ENCODE measurements at regions not wholly inside any gene's neighbourhood (a gene's known extent, or its start where the extent isn't known, plus 50 kb on each side); places are given as distances from the start of the nearest gene placed in this dataset.

- Histone ChIP-seq H3K4me1 (ENCODE audit: control insufficient read depth in 2 of 2, insufficient read depth in 2 of 2, low read length in 2 of 2) (no peaks in the 10 kb centered on the region), H3K27me3 (ENCODE audit: control insufficient read depth in 2 of 2, insufficient read depth in 2 of 2, low read length in 2 of 2) (no peaks in the 10 kb centered on the region), H3K27ac (ENCODE audit: low read depth, low read length) (no peak overlapping the region), H3K4me3 (ENCODE audit: low read length) (no peak overlapping the region), H3K9me3 (ENCODE audit: control insufficient read depth in 2 of 3, low read length in 3 of 3) (no peaks in the 10 kb centered on the region), H3K36me3 (ENCODE audit: control insufficient read depth in 2 of 3, insufficient read depth in 3 of 3, low read length in 3 of 3) (no peaks in the 10 kb centered on the region)
- intact Hi-C loops (cut with micrococcal nuclease): no loop called here
- CTCF ChIA-PET: no interaction called here
- Mint-ChIP-seq H3K9me3 (no peaks in the 10 kb centered on the region), H3K4me3 (no peak overlapping the region), H3K4me1 (no peaks in the 10 kb centered on the region), H3K27me3 (peaks cover 0 to 8% (median 0%) of the 10 kb centered on the region in 5 donors), H3K36me3 (no peaks in the 10 kb centered on the region), H3K27ac (no peak overlapping the region)
- DNase-seq (no peak), ATAC-seq (no peak)
- POLR2A ChIA-PET: no interaction called here
Measured at GRCh38 chr2:120857422-120857821, 121.8 kb downstream of the GLI2 start.

DNA sequence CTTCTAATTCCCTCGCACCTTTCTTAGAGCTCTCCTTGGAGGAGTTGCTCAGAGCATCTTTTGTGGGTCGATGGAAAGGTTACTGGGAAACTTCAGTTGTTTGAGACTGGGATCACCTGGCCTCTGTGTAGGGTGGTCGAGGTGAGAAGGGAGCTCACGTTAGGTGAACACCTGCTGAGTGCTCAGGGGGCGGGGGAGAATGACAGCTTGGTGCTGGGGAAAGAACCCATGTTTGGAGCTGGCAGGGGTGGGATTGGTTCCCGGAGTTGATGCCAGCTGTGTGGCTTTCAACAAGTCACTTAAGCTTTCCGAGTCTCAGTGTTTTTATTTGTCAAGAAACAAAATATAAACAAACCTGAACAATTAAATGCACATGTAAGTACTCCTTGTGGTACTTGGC lies 122.3 kb downstream of the GLI2 start:
- ChIA-PET CTCF (no interaction called here), POLR2A (no interaction called here)
- intact Hi-C loops (cut with micrococcal nuclease): no loop called here

GRCh38 chr2:120858361-120859106 lies 122.9 kb downstream of the GLI2 start:
- ATAC-seq (no peak), DNase-seq (no peak)
- ChIA-PET POLR2A (no interaction called here), CTCF (no interaction called here)
- intact Hi-C loops (cut with micrococcal nuclease): no loop called here
- Mint-ChIP-seq H3K27ac (no peak overlapping the region), H3K27me3 (peaks cover 0 to 10% (median 1%) of the 10 kb centered on the region in 5 donors), H3K36me3 (no peaks in the 10 kb centered on the region), H3K4me3 (no peak overlapping the region), H3K9me3 (no peaks in the 10 kb centered on the region), H3K4me1 (no peaks in the 10 kb centered on the region)
- H3K4me1 ChIP-seq (ENCODE audit: control insufficient read depth in 2 of 2, insufficient read depth in 2 of 2, low read length in 2 of 2): no peaks in the 10 kb centered on the region
- H3K9me3 ChIP-seq (ENCODE audit: control insufficient read depth in 2 of 3, low read length in 3 of 3): no peaks in the 10 kb centered on the region
- no peak overlapping the region for H3K4me3 ChIP-seq (ENCODE audit: low read length)
- no peak overlapping the region for H3K27ac ChIP-seq (ENCODE audit: low read depth, low read length)
- H3K36me3 ChIP-seq (ENCODE audit: control insufficient read depth in 2 of 3, insufficient read depth in 3 of 3, low read length in 3 of 3): no peaks in the 10 kb centered on the region
- no peaks in the 10 kb centered on the region for H3K27me3 ChIP-seq (ENCODE audit: control insufficient read depth in 2 of 2, insufficient read depth in 2 of 2, low read length in 2 of 2)

More for the DNA sequence above, 122.3 kb downstream of the GLI2 start:
- H3K4me3 ChIP-seq (ENCODE audit: low read length): no peak overlapping the region
- H3K9me3 ChIP-seq (ENCODE audit: control insufficient read depth in 2 of 3, low read length in 3 of 3): no peaks in the 10 kb centered on the region
- H3K4me1 ChIP-seq (ENCODE audit: control insufficient read depth in 2 of 2, insufficient read depth in 2 of 2, low read length in 2 of 2): no peaks in the 10 kb centered on the region
- Mint-ChIP-seq H3K27me3 (peaks cover 0 to 8% (median 0%) of the 10 kb centered on the region in 5 donors), H3K4me1 (no peaks in the 10 kb centered on the region), H3K36me3 (no peaks in the 10 kb centered on the region), H3K9me3 (no peaks in the 10 kb centered on the region), H3K27ac (no peak overlapping the region), H3K4me3 (no peak overlapping the region)
- DNase-seq (no peak), ATAC-seq (no peak)
- no peaks in the 10 kb centered on the region for H3K36me3 ChIP-seq (ENCODE audit: control insufficient read depth in 2 of 3, insufficient read depth in 3 of 3, low read length in 3 of 3)
- no peaks in the 10 kb centered on the region for H3K27me3 ChIP-seq (ENCODE audit: control insufficient read depth in 2 of 2, insufficient read depth in 2 of 2, low read length in 2 of 2)
- no peak overlapping the region for H3K27ac ChIP-seq (ENCODE audit: low read depth, low read length)

- no peaks in the 10 kb centered on the region for H3K27me3 ChIP-seq (ENCODE audit: control insufficient read depth in 2 of 2, insufficient read depth in 2 of 2, low read length in 2 of 2)
- DNase-seq (no peak), ATAC-seq (no peak)
- H3K9me3 ChIP-seq (ENCODE audit: control insufficient read depth in 2 of 3, low read length in 3 of 3): no peaks in the 10 kb centered on the region
- no peak overlapping the region for H3K27ac ChIP-seq (ENCODE audit: low read depth, low read length)
- POLR2A ChIA-PET: no interaction called here
- H3K9me3 Mint-ChIP-seq: no peaks in the 10 kb centered on the region
- peaks cover 0 to 14% (median 3%) of the 10 kb centered on the region in 5 donors for H3K27me3 Mint-ChIP-seq
- CTCF ChIA-PET: no interaction called here
- H3K36me3 ChIP-seq (ENCODE audit: control insufficient read depth in 2 of 3, insufficient read depth in 3 of 3, low read length in 3 of 3): no peaks in the 10 kb centered on the region
- no peaks in the 10 kb centered on the region for H3K36me3 Mint-ChIP-seq
- H3K4me1 ChIP-seq (ENCODE audit: control insufficient read depth in 2 of 2, insufficient read depth in 2 of 2, low read length in 2 of 2): no peaks in the 10 kb centered on the region
- H3K4me3 Mint-ChIP-seq: no peak overlapping the region
- no peak overlapping the region for H3K27ac Mint-ChIP-seq
- H3K4me1 Mint-ChIP-seq: no peaks in the 10 kb centered on the region
- no peak overlapping the region for H3K4me3 ChIP-seq (ENCODE audit: low read length)
- intact Hi-C loops (cut with micrococcal nuclease): no loop called here
Measured at GRCh38 chr2:120859128-120859527, 123.5 kb downstream of the GLI2 start.

DNA sequence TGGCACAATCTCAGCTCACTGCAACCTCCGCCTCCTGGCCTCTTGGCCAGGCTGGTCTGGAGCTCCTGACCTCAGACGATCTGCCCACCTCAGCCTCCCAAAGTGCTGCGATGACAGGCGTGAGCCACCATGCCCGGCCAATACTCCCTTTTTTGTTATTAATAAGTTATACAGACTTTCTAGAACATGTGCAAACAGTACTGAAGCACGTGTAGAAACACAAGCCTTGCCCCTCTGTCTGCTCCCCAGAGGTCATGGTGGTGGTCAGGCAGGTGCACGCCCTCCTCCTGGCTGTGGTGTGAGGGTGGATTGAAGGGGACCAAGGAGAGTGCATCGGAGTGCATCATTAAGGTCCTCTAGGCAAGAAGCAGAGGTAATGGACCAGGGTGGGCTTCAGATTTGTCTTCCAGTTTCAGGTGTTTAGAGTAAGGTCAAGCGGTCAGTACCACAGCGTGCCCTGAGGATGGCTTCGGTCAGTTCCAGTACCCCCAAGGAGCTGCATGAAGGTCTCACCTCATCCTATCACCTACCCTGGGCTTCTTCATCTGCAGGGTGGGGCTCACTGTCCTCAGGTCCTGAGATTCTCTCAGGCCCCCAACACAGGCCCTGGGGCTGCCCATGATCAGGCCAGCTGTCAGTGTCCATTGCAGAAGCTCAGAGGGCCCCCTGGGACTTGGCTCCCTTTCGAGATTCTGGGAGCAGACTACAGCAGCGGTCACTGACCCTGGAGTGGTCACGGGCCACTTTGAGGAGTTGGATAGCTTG lies 124.3 kb downstream of the GLI2 start:
- intact Hi-C loops (cut with micrococcal nuclease): no loop called here
- no peaks in the 10 kb centered on the region for H3K9me3 ChIP-seq (ENCODE audit: control insufficient read depth in 2 of 3, low read length in 3 of 3)
- Mint-ChIP-seq H3K4me3 (no peak overlapping the region), H3K9me3 (no peaks in the 10 kb centered on the region), H3K36me3 (no peaks in the 10 kb centered on the region), H3K27me3 (peaks cover 0 to 14% (median 3%) of the 10 kb centered on the region in 5 donors), H3K4me1 (no peaks in the 10 kb centered on the region), H3K27ac (no peak overlapping the region)
- DNase-seq: no peak
- no peak overlapping the region for H3K4me3 ChIP-seq (ENCODE audit: low read length)
- ChIA-PET CTCF (no interaction called here), POLR2A (no interaction called here)
- no peaks in the 10 kb centered on the region for H3K36me3 ChIP-seq (ENCODE audit: control insufficient read depth in 2 of 3, insufficient read depth in 3 of 3, low read length in 3 of 3)
- no peaks in the 10 kb centered on the region for H3K4me1 ChIP-seq (ENCODE audit: control insufficient read depth in 2 of 2, insufficient read depth in 2 of 2, low read length in 2 of 2)
- ATAC-seq: no peak
- H3K27ac ChIP-seq (ENCODE audit: low read depth, low read length): no peak overlapping the region
- no peaks in the 10 kb centered on the region for H3K27me3 ChIP-seq (ENCODE audit: control insufficient read depth in 2 of 2, insufficient read depth in 2 of 2, low read length in 2 of 2)

DNA sequence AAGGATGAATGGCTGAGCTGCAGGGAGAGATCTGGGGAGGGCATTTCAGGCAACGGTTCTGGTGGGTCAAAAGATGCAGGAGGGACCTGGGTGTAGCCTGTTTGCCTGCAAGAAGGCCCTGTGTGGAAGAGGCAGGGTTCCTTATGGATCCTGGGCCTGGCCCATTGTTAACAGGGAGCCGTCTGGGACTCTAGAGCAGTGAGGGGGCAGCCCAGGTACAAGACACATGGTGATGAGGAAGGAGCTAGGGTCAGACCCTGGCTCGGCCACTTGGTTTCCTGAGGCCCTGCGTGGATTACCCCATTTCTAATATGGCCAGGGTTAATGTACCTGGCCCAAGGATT lies 124.9 kb downstream of the GLI2 start:
- ChIA-PET POLR2A (no interaction called here), CTCF (no interaction called here)
- Mint-ChIP-seq H3K4me1 (no peaks in the 10 kb centered on the region), H3K9me3 (no peaks in the 10 kb centered on the region), H3K36me3 (no peaks in the 10 kb centered on the region), H3K27me3 (peaks cover 0 to 16% (median 3%) of the 10 kb centered on the region in 5 donors), H3K4me3 (no peak overlapping the region), H3K27ac (no peak overlapping the region)
- Histone ChIP-seq H3K27me3 (ENCODE audit: control insufficient read depth in 2 of 2, insufficient read depth in 2 of 2, low read length in 2 of 2) (no peaks in the 10 kb centered on the region), H3K9me3 (ENCODE audit: control insufficient read depth in 2 of 3, low read length in 3 of 3) (no peaks in the 10 kb centered on the region), H3K4me1 (ENCODE audit: control insufficient read depth in 2 of 2, insufficient read depth in 2 of 2, low read length in 2 of 2) (no peaks in the 10 kb centered on the region), H3K36me3 (ENCODE audit: control insufficient read depth in 2 of 3, insufficient read depth in 3 of 3, low read length in 3 of 3) (no peaks in the 10 kb centered on the region), H3K27ac (ENCODE audit: low read depth, low read length) (no peak overlapping the region), H3K4me3 (ENCODE audit: low read length) (no peak overlapping the region)
- intact Hi-C loops (cut with micrococcal nuclease): no loop called here
- no peak for DNase-seq
- no peak for ATAC-seq

GRCh38 chr2:120861191-120861575 lies 125.5 kb downstream of the GLI2 start:
- Histone ChIP-seq H3K9me3 (ENCODE audit: control insufficient read depth in 2 of 3, low read length in 3 of 3) (no peaks in the 10 kb centered on the region), H3K27me3 (ENCODE audit: control insufficient read depth in 2 of 2, insufficient read depth in 2 of 2, low read length in 2 of 2) (no peaks in the 10 kb centered on the region), H3K4me3 (ENCODE audit: low read length) (no peak overlapping the region), H3K4me1 (ENCODE audit: control insufficient read depth in 2 of 2, insufficient read depth in 2 of 2, low read length in 2 of 2) (no peaks in the 10 kb centered on the region), H3K27ac (ENCODE audit: low read depth, low read length) (no peak overlapping the region), H3K36me3 (ENCODE audit: control insufficient read depth in 2 of 3, insufficient read depth in 3 of 3, low read length in 3 of 3) (no peaks in the 10 kb centered on the region)
- Mint-ChIP-seq H3K27me3 (peaks cover 3 to 22% (median 7%) of the 10 kb centered on the region in 5 donors), H3K36me3 (no peaks in the 10 kb centered on the region), H3K4me1 (peaks cover 0 to 1% (median 0%) of the 10 kb centered on the region in 7 donors), H3K9me3 (no peaks in the 10 kb centered on the region), H3K27ac (no peak overlapping the region), H3K4me3 (no peak overlapping the region)
- ChIA-PET CTCF (no interaction called here), POLR2A (interaction anchor here (0.6 kb wide), 1 partner anchor 8 kb away, joined by 3 read pairs; no protein-coding TSS in a partner anchor)
- ATAC-seq (no peak), DNase-seq (no peak)
- intact Hi-C loops (cut with micrococcal nuclease): no loop called here

Measured in naive thymus-derived CD4-positive, alpha-beta T cell (primary cell).